Loucy (cell line): ENCODE measurements at regions not wholly inside any gene's neighbourhood (a gene's known extent, or its start where the extent isn't known, plus 50 kb on each side); places are given as distances from the start of the nearest gene placed in this dataset.

Source experiments
- H2AFZ ChIP-seq: fragments of 200-600 bp; sonication (generic); 2 replicates; pipeline ENCODE4 v1.6.0; 2016; ENCODE audit warnings: antibody characterized with exemption, mild to moderate bottlenecking, low read length, moderate library complexity
- H3F3A ChIP-seq: fragments of 200-600 bp; 2 replicates; pipeline ENCODE4 v1.6.0; 2016; ENCODE audit warnings: antibody characterized with exemption, low read depth, mild to moderate bottlenecking
- H3K27me3 ChIP-seq: fragments of 200-600 bp; sonication (generic); 2 replicates; pipeline ENCODE4 v1.6.1; 2014; ENCODE audit warnings: low read length, mild to moderate bottlenecking; ENCODE audit not compliant: insufficient read depth, poor library complexity, severe bottlenecking
- H3K36me3 ChIP-seq: fragments of 200-600 bp; sonication (generic); 2 replicates; pipeline ENCODE4 v1.6.1; 2016; ENCODE audit warnings: low read length; ENCODE audit not compliant: insufficient read depth
- H3K4me1 ChIP-seq: fragments of 200-600 bp; sonication (generic); 2 replicates; pipeline ENCODE4 v1.5.1; 2014; ENCODE audit warnings: low read length, mild to moderate bottlenecking; ENCODE audit not compliant: insufficient read depth, poor library complexity, severe bottlenecking
- H3K4me2 ChIP-seq: fragments of 200-600 bp; sonication (generic); 2 replicates; pipeline ENCODE4 v1.6.0; 2014; ENCODE audit warnings: antibody characterized with exemption, low read length, low read depth, mild to moderate bottlenecking; ENCODE audit not compliant: poor library complexity, severe bottlenecking
- H3K4me3 ChIP-seq: fragments of 200-600 bp; sonication (generic); 2 replicates; pipeline ENCODE4 v1.5.1; 2014; ENCODE audit warnings: low read length, mild to moderate bottlenecking, mixed read lengths; ENCODE audit not compliant: poor library complexity, severe bottlenecking
- H3K79me2 ChIP-seq: fragments of 200-600 bp; sonication (generic); 2 replicates; pipeline ENCODE4 v1.6.1; 2014; ENCODE audit warnings: low read length; ENCODE audit not compliant: insufficient read depth
- H3K9ac ChIP-seq: fragments of 200-600 bp; sonication (generic); 2 replicates; pipeline ENCODE4 v1.6.0; 2014; ENCODE audit warnings: mild to moderate bottlenecking, low read depth, low read length, moderate library complexity; ENCODE audit not compliant: poor library complexity, severe bottlenecking
- H3K9me2 ChIP-seq: fragments of 200-600 bp; sonication (generic); replicated peaks from 2 replicates; pipeline ENCODE4 v1.6.1; 2016; ENCODE audit warnings: low read depth, low read length, mixed read lengths
- H3K9me3 ChIP-seq: fragments of 200-600 bp; sonication (generic); 2 replicates; pipeline ENCODE4 v1.6.1; 2014; ENCODE audit warnings: mild to moderate bottlenecking, antibody characterized with exemption, low read length, low read depth; ENCODE audit not compliant: insufficient read depth
- H4K20me1 ChIP-seq: fragments of 200-600 bp; sonication (generic); 2 replicates; pipeline ENCODE4 v1.6.0; 2014; ENCODE audit warnings: antibody characterized with exemption, low read length, mild to moderate bottlenecking; ENCODE audit not compliant: insufficient read depth, poor library complexity, severe bottlenecking
- EZH2phosphoT487 ChIP-seq: fragments of 200-600 bp; IDR thresholded peaks from 2 replicates; pipeline ENCODE4 v1.6.1; 2018; ENCODE audit warnings: antibody characterized with exemption, mild to moderate bottlenecking, moderate library complexity, borderline replicate concordance
- TF ChIP-seq, protein P1 (sequence below): fragments of 200-600 bp; sonication (generic); conservative IDR thresholded peaks from 2 replicates; pipeline ENCODE4 v1.5.1; 2014; ENCODE audit warnings: mild to moderate bottlenecking, antibody characterized with exemption, low read length

DNA sequence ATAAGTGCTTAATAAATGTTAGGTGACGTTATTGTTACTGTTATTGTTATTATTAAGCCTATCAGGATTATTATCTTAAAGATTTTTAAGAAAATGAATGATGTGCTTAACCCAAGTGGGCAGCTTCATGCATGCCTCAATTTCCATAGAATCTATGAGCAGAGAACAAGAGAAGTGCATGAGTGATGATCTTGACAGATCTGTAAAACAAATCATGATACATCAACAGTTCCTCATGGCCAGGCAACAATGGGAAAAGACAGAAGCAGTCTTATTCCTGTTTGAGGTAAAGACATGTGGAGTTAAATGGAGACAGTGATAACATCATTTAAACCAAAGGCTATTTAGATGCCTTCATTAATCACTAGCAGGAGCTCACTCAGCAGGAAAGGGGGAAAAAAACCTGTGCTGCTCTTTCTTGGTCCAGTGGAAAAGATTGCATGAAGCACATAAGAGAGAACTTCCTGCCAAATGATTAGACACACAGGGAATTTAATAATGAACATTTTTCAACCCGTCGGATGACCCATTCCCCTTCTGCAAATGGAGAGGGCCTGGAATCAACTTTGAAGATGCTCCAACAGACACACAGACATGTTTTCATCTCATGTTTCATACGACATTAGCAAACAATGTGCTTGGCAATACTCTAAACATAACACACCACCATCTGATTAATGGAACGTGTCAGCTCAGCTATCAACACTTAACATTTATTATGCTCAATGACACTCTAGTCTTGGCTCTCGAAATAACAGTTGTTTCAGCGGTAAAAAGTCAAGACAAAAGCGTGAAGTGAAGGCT, 212.2 kb upstream of the LRRN1 start:
- Histone ChIP-seq H3K36me3 (no peaks in the 10 kb centered on the region), H2AFZ (no peak overlapping the region), H4K20me1 (no peaks in the 10 kb centered on the region)

DNA sequence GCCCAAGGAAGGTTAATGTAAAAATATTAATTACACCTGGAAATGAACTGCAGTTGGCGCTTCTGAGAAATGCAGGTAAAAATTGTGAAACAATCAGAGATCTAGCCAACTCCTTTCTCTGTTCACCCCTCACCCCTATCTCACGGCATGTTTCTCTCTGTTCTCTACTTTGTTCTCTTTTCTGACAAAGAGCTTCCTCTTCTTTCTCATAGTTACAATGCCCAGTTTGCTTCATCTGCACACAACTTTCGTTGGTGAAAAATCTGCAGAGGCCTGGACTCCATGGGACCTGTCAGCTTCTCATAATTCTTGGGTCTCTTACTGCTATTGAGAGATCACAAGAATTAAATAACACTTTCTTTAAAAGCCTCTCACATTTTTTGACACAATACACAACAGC, 212.9 kb upstream of the LRRN1 start:
- Histone ChIP-seq H3K9me2 (no peaks in the 10 kb centered on the region), H3K9me3 (no peaks in the 10 kb centered on the region), H3F3A (no peaks in the 10 kb centered on the region), H3K4me2 (no peak overlapping the region), H4K20me1 (no peaks in the 10 kb centered on the region), H3K4me3 (no peak overlapping the region), H3K79me2 (no peaks in the 10 kb centered on the region), H3K9ac (no peak overlapping the region), H2AFZ (no peak overlapping the region), H3K27me3 (no peaks in the 10 kb centered on the region), H3K4me1 (peaks cover 5% of the 10 kb centered on the region), H3K36me3 (no peaks in the 10 kb centered on the region)
- no peak for TF ChIP-seq EZH2phosphoT487
- TF ChIP-seq, protein P1, sequence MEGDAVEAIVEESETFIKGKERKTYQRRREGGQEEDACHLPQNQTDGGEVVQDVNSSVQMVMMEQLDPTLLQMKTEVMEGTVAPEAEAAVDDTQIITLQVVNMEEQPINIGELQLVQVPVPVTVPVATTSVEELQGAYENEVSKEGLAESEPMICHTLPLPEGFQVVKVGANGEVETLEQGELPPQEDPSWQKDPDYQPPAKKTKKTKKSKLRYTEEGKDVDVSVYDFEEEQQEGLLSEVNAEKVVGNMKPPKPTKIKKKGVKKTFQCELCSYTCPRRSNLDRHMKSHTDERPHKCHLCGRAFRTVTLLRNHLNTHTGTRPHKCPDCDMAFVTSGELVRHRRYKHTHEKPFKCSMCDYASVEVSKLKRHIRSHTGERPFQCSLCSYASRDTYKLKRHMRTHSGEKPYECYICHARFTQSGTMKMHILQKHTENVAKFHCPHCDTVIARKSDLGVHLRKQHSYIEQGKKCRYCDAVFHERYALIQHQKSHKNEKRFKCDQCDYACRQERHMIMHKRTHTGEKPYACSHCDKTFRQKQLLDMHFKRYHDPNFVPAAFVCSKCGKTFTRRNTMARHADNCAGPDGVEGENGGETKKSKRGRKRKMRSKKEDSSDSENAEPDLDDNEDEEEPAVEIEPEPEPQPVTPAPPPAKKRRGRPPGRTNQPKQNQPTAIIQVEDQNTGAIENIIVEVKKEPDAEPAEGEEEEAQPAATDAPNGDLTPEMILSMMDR, result no peak

More for the DNA sequence above, 212.2 kb upstream of the LRRN1 start:
- TF ChIP-seq, protein P1, result no peak
- no peak for TF ChIP-seq EZH2phosphoT487
- Histone ChIP-seq H3K9me2 (no peaks in the 10 kb centered on the region), H3K4me3 (no peak overlapping the region), H3K9me3 (no peaks in the 10 kb centered on the region), H3K27me3 (no peaks in the 10 kb centered on the region), H3F3A (no peaks in the 10 kb centered on the region), H3K79me2 (no peaks in the 10 kb centered on the region), H3K4me1 (peaks cover 5% of the 10 kb centered on the region), H3K4me2 (no peak overlapping the region), H3K9ac (no peak overlapping the region)

DNA sequence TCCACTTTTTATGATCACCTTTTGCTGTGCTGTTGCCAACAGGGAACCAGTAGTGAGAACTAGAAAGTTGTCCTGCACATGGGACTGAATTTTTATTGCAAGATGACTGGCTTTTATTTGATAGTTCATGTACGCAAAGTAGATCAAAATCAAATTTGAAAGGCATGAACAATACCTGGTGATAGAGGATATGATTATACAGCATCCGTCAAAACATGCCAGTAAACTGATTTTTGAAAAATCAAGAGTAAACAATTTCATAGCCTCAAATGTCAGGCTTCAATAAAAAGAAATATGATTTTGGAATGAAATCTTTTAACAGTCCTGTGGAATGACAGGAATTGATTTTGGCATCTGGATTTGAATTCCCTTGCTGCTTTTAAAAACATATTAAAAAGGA, 219.6 kb upstream of the LRRN1 start:
- Histone ChIP-seq H3K4me3 (no peak overlapping the region), H3K27me3 (no peaks in the 10 kb centered on the region), H3K9ac (no peak overlapping the region), H4K20me1 (no peaks in the 10 kb centered on the region), H3K36me3 (no peaks in the 10 kb centered on the region), H3K79me2 (no peaks in the 10 kb centered on the region), H3K4me2 (no peak overlapping the region), H3K9me3 (no peaks in the 10 kb centered on the region), H2AFZ (no peak overlapping the region), H3F3A (no peaks in the 10 kb centered on the region), H3K4me1 (no peaks in the 10 kb centered on the region), H3K9me2 (no peaks in the 10 kb centered on the region)
- TF ChIP-seq, protein P1, result no peak
- no peak for TF ChIP-seq EZH2phosphoT487
